ENCODE measurements at regions not wholly inside any gene's neighbourhood (a gene's known extent, or its start where the extent isn't known, plus 50 kb on each side); places are given as distances from the start of the nearest gene placed in this dataset.

GRCh38 chr2:217740756-217741155, 262.0 kb downstream of the TNS1 start:
- no peaks in the 10 kb centered on the region for H4K20me1 ChIP-seq (ENCODE audit: insufficient read depth)
- H3K9me3 ChIP-seq = no peaks in the 10 kb centered on the region
- H3K4me1 ChIP-seq (ENCODE audit: control insufficient read depth in 1 of 2, insufficient read depth in 2 of 2, low read depth in 1 of 2, low read length in 1 of 2) = peaks cover 0 to 9% of the 10 kb centered on the region in 2 experiments; a peak in 1 of 4 replicates
- ChIA-PET CTCF (interaction anchor here (1.0 to 1.6 kb wide), 3 partner anchors 16 to 1075 kb away, joined by 3 to 5 read pairs (median 4); no protein-coding TSS in a partner anchor), POLR2A (no interaction called here)
- TF ChIP-seq RFX5 (IDR thresholded peaks at IDR 0.05; ENCODE audit: low read length) = no peak
- no peak for TF ChIP-seq EP300 (IDR thresholded peaks at IDR 0.05; ENCODE audit: borderline replicate concordance in 1 of 2, low read depth in 1 of 2, low read length in 1 of 2)
- no peak for TF ChIP-seq EZH2phosphoT487 (IDR thresholded peaks at IDR 0.05; ENCODE audit: borderline replicate concordance, low read depth)
- no peak for TF ChIP-seq USF1 (IDR thresholded peaks at IDR 0.05; ENCODE audit: borderline replicate concordance, low read depth)
- TF ChIP-seq ELF1 (IDR thresholded peaks at IDR 0.05) = no peak
- TF ChIP-seq SMC3 (IDR thresholded peaks at IDR 0.05; ENCODE audit: low read depth, low read length) = no peak
- TF ChIP-seq YY1 (IDR thresholded peaks at IDR 0.05; ENCODE audit: low read depth) = no peak
- TF ChIP-seq JUND (IDR thresholded peaks at IDR 0.05) = no peak
- no peak for TF ChIP-seq FOXM1 (IDR thresholded peaks at IDR 0.05; ENCODE audit: low read depth)
- no peak for TF ChIP-seq ZBTB33 (IDR thresholded peaks at IDR 0.05; ENCODE audit: borderline replicate concordance, low read depth)
- no peak for TF ChIP-seq CHD2 (IDR thresholded peaks at IDR 0.05; ENCODE audit: low read length, partially characterized antibody)
- TF ChIP-seq CTCF (IDR thresholded peaks at IDR 0.05) = no peak
- TF ChIP-seq TAF1 (IDR thresholded peaks at IDR 0.05; ENCODE audit: borderline replicate concordance, low read depth, low read length) = no peak
- TF ChIP-seq FOSL2 (IDR thresholded peaks at IDR 0.05; ENCODE audit: borderline replicate concordance, low read depth) = no peak
- TF ChIP-seq NRF1 (IDR thresholded peaks at IDR 0.05; ENCODE audit: low read depth, low read length) = no peak
- no peak for TF ChIP-seq RAD21 (IDR thresholded peaks at IDR 0.05; ENCODE audit: low read length)
- H3K4me3 ChIP-seq (ENCODE audit: low read depth in 2 of 2, low read length in 1 of 2) = no peak overlapping the region
- H3K9me2 ChIP-seq = no peaks in the 10 kb centered on the region
- no peaks in the 10 kb centered on the region for H3K27me3 ChIP-seq (ENCODE audit: insufficient read depth)
- H3K27ac ChIP-seq (ENCODE audit: low read depth in 2 of 2, low read length in 1 of 2) = no peak overlapping the region
- H3F3A ChIP-seq (replicated peaks; ENCODE audit: insufficient read depth) = no peaks in the 10 kb centered on the region
- H3K79me2 ChIP-seq (ENCODE audit: insufficient read depth) = no peaks in the 10 kb centered on the region
- H3K4me2 ChIP-seq = no peak overlapping the region
- 76% methylated on average over 6 of the region's 6 CpGs for WGBS (ENCODE audit: low lambda C conversion rate)
- H3K9ac ChIP-seq = no peak overlapping the region
- DNase-seq = no peak
- H3K36me3 ChIP-seq (replicated peaks in 1 of 2; ENCODE audit: control insufficient read depth in 1 of 2, insufficient read depth in 2 of 2, low read length in 1 of 2) = no peaks in the 10 kb centered on the region
- no peak overlapping the region for H2AFZ ChIP-seq (ENCODE audit: low read depth)
